Fibroblast of pulmonary artery (primary cell): ENCODE measurements at regions not wholly inside any gene's neighbourhood (a gene's known extent, or its start where the extent isn't known, plus 50 kb on each side); places are given as distances from the start of the nearest gene placed in this dataset.

ENCODE experiments used
- DNase-seq: peaks from one replicate; pipeline ENCODE4 v3.0.0-alpha.2; 2010; ENCODE audit warnings: low read depth
- H3K4me3 ChIP-seq: replicated peaks from 2 replicates; pipeline ENCODE4 v1.5.1; 2011; ENCODE audit warnings: low read depth, mild to moderate bottlenecking, control low read depth, low read length, moderate library complexity
- CTCF ChIP-seq: IDR thresholded peaks from 2 replicates; pipeline ENCODE4 v1.5.1; 2011; ENCODE audit warnings: mild to moderate bottlenecking, control low read depth, low read length, inconsistent platforms; ENCODE audit errors: missing control alignments

- DNase-seq: peak; percentile 15
- no peak overlapping the region for H3K4me3 ChIP-seq
- TF ChIP-seq CTCF: no peak
Observed at GRCh38 chr3:182671942-182672341, 121.4 kb upstream of the ATP11B start.

GRCh38 chr3:182673336-182673735 is 120.0 kb upstream of the ATP11B start:
- no peak for TF ChIP-seq CTCF
- no peak overlapping the region for H3K4me3 ChIP-seq
- no peak for DNase-seq

- peak overlapping the region; percentile 63 for H3K4me3 ChIP-seq
- TF ChIP-seq CTCF: peak; percentile 10
- peak; percentile 43 for DNase-seq
Observed at GRCh38 chr3:182682263-182683241, 110.8 kb upstream of the ATP11B start.

- TF ChIP-seq CTCF: peak; percentile 97
- H3K4me3 ChIP-seq: no peak overlapping the region
- DNase-seq: peak; percentile 82
Observed at GRCh38 chr3:182683453-182683852, 109.9 kb upstream of the ATP11B start.

GRCh38 chr3:182683858-182684257 is 109.4 kb upstream of the ATP11B start:
- no peak for TF ChIP-seq CTCF
- DNase-seq: no peak
- H3K4me3 ChIP-seq: no peak overlapping the region

- no peak overlapping the region for H3K4me3 ChIP-seq
- no peak for DNase-seq
- no peak for TF ChIP-seq CTCF
Observed at GRCh38 chr3:182686033-182686886, 107.0 kb upstream of the ATP11B start.
